Fibroblast of lung (primary cell): ENCODE measurements at regions not wholly inside any gene's neighbourhood (a gene's known extent, or its start where the extent isn't known, plus 50 kb on each side); places are given as distances from the start of the nearest gene placed in this dataset.
A peak's percentile ranks its signal among the peaks of the same experiment; 100 is the strongest.

Experiments used
- DNase-seq, 2 donors: peaks; one replicate each; pipeline versions ENCODE4 v3.0.0 to v3.0.0-alpha.2; 2010; ENCODE audit warnings: low read depth in 2 of 2
- H2AFZ ChIP-seq: 2 replicates; pipeline ENCODE4 v1.5.1; 2012; ENCODE audit warnings: low read length, control low read depth, inconsistent platforms
- H3K27ac ChIP-seq: 2 replicates; pipeline ENCODE4 v1.5.1; 2011; ENCODE audit warnings: low read length, control low read depth; ENCODE audit not compliant: insufficient read depth
- H3K27me3 ChIP-seq: 2 replicates; pipeline ENCODE4 v1.5.1; 2011; ENCODE audit warnings: mild to moderate bottlenecking, low read length; ENCODE audit not compliant: control insufficient read depth, insufficient read depth
- H3K36me3 ChIP-seq: 2 replicates; pipeline ENCODE4 v1.5.1; 2011; ENCODE audit warnings: low read length; ENCODE audit not compliant: control insufficient read depth, insufficient read depth
- H3K4me1 ChIP-seq: 2 replicates; pipeline ENCODE4 v1.5.1; 2011; ENCODE audit warnings: low read length; ENCODE audit not compliant: control insufficient read depth, insufficient read depth; ENCODE audit errors: extremely low read depth
- H3K4me2 ChIP-seq: 2 replicates; pipeline ENCODE4 v1.5.1; 2011; ENCODE audit warnings: low read length, control low read depth; ENCODE audit not compliant: insufficient read depth; ENCODE audit errors: extremely low read depth
- H3K4me3 ChIP-seq, 4 experiments: fragments of 200-600 bp in 1 of 4; sonication (generic) in 1 of 4; replicated peaks in 1 of 4; 2 replicates each; pipeline ENCODE4 v1.5.1; 2011 to 2016; ENCODE audit warnings: low read length in 4 of 4, low read depth in 3 of 4, mild to moderate bottlenecking in 3 of 4, control low read depth in 2 of 4, inconsistent platforms in 1 of 4, mixed read lengths in 1 of 4; ENCODE audit not compliant: insufficient read depth in 1 of 4; ENCODE audit errors: control extremely low read depth in 1 of 4
- H3K79me2 ChIP-seq: 2 replicates; pipeline ENCODE4 v1.5.1; 2012; ENCODE audit warnings: mild to moderate bottlenecking, low read length, inconsistent platforms; ENCODE audit not compliant: control insufficient read depth, insufficient read depth
- H3K9ac ChIP-seq: 2 replicates; pipeline ENCODE4 v1.5.1; 2011; ENCODE audit warnings: mild to moderate bottlenecking, low read length, control low read depth; ENCODE audit not compliant: insufficient read depth
- H3K9me3 ChIP-seq: 2 replicates; pipeline ENCODE4 v1.5.1; 2012; ENCODE audit warnings: low read depth, low read length; ENCODE audit not compliant: control insufficient read depth, insufficient read depth
- H4K20me1 ChIP-seq: 2 replicates; pipeline ENCODE4 v1.5.1; 2011; ENCODE audit warnings: low read length; ENCODE audit not compliant: control insufficient read depth, insufficient read depth; ENCODE audit errors: extremely low read depth
- CTCF ChIP-seq, 2 donors: IDR thresholded peaks in 1 of 2; conservative IDR thresholded peaks in 1 of 2; 1 replicate in 1 of 2; 2 replicates in 1 of 2; pipeline ENCODE4 v1.5.1; 2011 to 2012; ENCODE audit warnings: low read length in 2 of 2, control low read depth in 1 of 2, inconsistent platforms in 1 of 2, low read depth in 1 of 2, mild to moderate bottlenecking in 1 of 2
- EZH2 ChIP-seq: IDR thresholded peaks from 2 replicates; pipeline ENCODE4 v1.5.1; 2012; ENCODE audit warnings: low read length, control low read depth, mild to moderate bottlenecking; ENCODE audit errors: missing control alignments

GRCh38 chr5:58228896-58229295 is 231.0 kb downstream of the PLK2 start:
- H3K9me3 ChIP-seq = no peaks in the 10 kb centered on the region
- DNase-seq = no peak
- H2AFZ ChIP-seq = no peak overlapping the region
- no peaks in the 10 kb centered on the region for H3K36me3 ChIP-seq
- H3K4me1 ChIP-seq = no peaks in the 10 kb centered on the region
- no peak overlapping the region for H3K9ac ChIP-seq
- no peaks in the 10 kb centered on the region for H3K79me2 ChIP-seq
- TF ChIP-seq EZH2 (no peak), CTCF (conservative IDR thresholded peaks at IDR 0.05 in 1 of 2, IDR thresholded peaks at IDR 0.05 in 1 of 2; ENCODE audit: low read depth in 1 of 2, low read length in 2 of 2) (no peak)
- H3K4me2 ChIP-seq = no peak overlapping the region
- H3K4me3 ChIP-seq = no peak overlapping the region
- no peaks in the 10 kb centered on the region for H4K20me1 ChIP-seq
- H3K27ac ChIP-seq = no peak overlapping the region
- no peaks in the 10 kb centered on the region for H3K27me3 ChIP-seq

DNA sequence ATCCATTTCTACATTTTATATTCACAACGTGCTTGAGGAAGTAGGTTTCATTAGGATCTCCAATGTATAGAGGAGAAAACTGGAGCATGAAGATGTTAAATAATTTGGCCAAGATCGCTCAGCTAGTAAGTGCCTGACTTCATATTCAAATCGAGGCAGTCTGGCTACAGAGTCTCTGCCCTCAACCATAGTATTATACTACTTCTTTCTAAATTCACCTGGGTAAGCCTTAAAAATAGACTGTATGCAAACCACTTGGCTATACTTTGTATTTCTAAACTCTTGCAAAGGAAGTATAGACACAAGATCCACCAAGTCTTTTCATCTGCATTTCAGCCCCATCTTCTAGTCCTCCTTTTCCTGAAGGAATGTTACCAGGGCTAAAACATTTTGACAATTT is 232.0 kb downstream of the PLK2 start:
- Histone ChIP-seq H3K27ac (no peak overlapping the region), H3K9ac (no peak overlapping the region), H2AFZ (no peak overlapping the region), H3K4me1 (no peaks in the 10 kb centered on the region), H3K4me2 (no peak overlapping the region), H3K36me3 (no peaks in the 10 kb centered on the region), H3K79me2 (no peaks in the 10 kb centered on the region), H3K9me3 (no peaks in the 10 kb centered on the region), H3K4me3 (no peak overlapping the region), H3K27me3 (no peaks in the 10 kb centered on the region), H4K20me1 (no peaks in the 10 kb centered on the region)
- TF ChIP-seq EZH2 = no peak
- TF ChIP-seq CTCF (conservative IDR thresholded peaks at IDR 0.05 in 1 of 2, IDR thresholded peaks at IDR 0.05 in 1 of 2; ENCODE audit: low read depth in 1 of 2, low read length in 2 of 2) = no peak
- DNase-seq = no peak

GRCh38 chr5:58224661-58225060 is 235.2 kb downstream of the PLK2 start:
- H3K4me1 ChIP-seq = no peaks in the 10 kb centered on the region
- no peaks in the 10 kb centered on the region for H3K9me3 ChIP-seq
- H3K27ac ChIP-seq = no peak overlapping the region
- H3K9ac ChIP-seq = no peak overlapping the region
- H3K4me3 ChIP-seq = no peak overlapping the region
- H3K4me2 ChIP-seq = peak overlapping the region; percentile 40
- TF ChIP-seq EZH2 = no peak
- TF ChIP-seq CTCF (conservative IDR thresholded peaks at IDR 0.05 in 1 of 2, IDR thresholded peaks at IDR 0.05 in 1 of 2; ENCODE audit: low read depth in 1 of 2, low read length in 2 of 2) = no peak
- no peak for DNase-seq
- H3K79me2 ChIP-seq = no peaks in the 10 kb centered on the region
- no peaks in the 10 kb centered on the region for H3K27me3 ChIP-seq
- H2AFZ ChIP-seq = no peak overlapping the region
- H4K20me1 ChIP-seq = no peaks in the 10 kb centered on the region
- no peaks in the 10 kb centered on the region for H3K36me3 ChIP-seq
